ENCODE measurements at regions not wholly inside any gene's neighbourhood (a gene's known extent, or its start where the extent isn't known, plus 50 kb on each side); places are given as distances from the start of the nearest gene placed in this dataset.
"Not testable (repeated sequence)": the region's sequence is repeated elsewhere in the genome, so short reads cannot be mapped to it uniquely, and the experiment has no call there.

- not testable (repeated sequence) for DNase-seq
Observed at GRCh38 chr5:34096033-34096432, 53.0 kb upstream of the C1QTNF3 start.

- not testable (repeated sequence) for DNase-seq
Observed at GRCh38 chr5:34099891-34100290, 56.9 kb upstream of the C1QTNF3 start.

GRCh38 chr5:34101567-34101966 lies 58.6 kb upstream of the C1QTNF3 start:
- not testable (repeated sequence) for DNase-seq

- not testable (repeated sequence) for DNase-seq
Observed at GRCh38 chr5:34108897-34109296, 65.9 kb upstream of the C1QTNF3 start.

- DNase-seq, result not testable (repeated sequence)
Observed at GRCh38 chr5:34124280-34124679, 81.3 kb upstream of the C1QTNF3 start.

- DNase-seq, result not testable (repeated sequence)
Observed at GRCh38 chr5:34125354-34125753, 82.3 kb upstream of the C1QTNF3 start.

- not testable (repeated sequence) for DNase-seq
Observed at GRCh38 chr5:34126741-34127140, 83.7 kb upstream of the C1QTNF3 start.

GRCh38 chr5:34127818-34128217 lies 84.8 kb upstream of the C1QTNF3 start:
- DNase-seq, result not testable (repeated sequence)

- not testable (repeated sequence) for DNase-seq
Observed at GRCh38 chr5:34128890-34129289, 85.9 kb upstream of the C1QTNF3 start.

GRCh38 chr5:34154988-34155387 lies 112.0 kb upstream of the C1QTNF3 start:
- DNase-seq, result not testable (repeated sequence)

- DNase-seq, result not testable (repeated sequence)
Observed at GRCh38 chr5:34156703-34157414, 113.8 kb upstream of the C1QTNF3 start.

- DNase-seq, result not testable (repeated sequence)
Observed at GRCh38 chr5:34160904-34161303, 117.9 kb upstream of the C1QTNF3 start.

- DNase-seq, result not testable (repeated sequence)
Observed at GRCh38 chr5:34171398-34171797, 128.4 kb upstream of the C1QTNF3 start.

GRCh38 chr5:34179453-34180190 lies 136.6 kb upstream of the C1QTNF3 start:
- not testable (repeated sequence) for DNase-seq

- not testable (repeated sequence) for DNase-seq
Observed at GRCh38 chr5:34180225-34180624, 137.2 kb upstream of the C1QTNF3 start.

GRCh38 chr5:34180940-34181614 lies 138.1 kb upstream of the C1QTNF3 start:
- DNase-seq, result not testable (repeated sequence)

- not testable (repeated sequence) for DNase-seq
Observed at GRCh38 chr5:34185005-34185404, 142.0 kb upstream of the C1QTNF3 start.

- DNase-seq, result not testable (repeated sequence)
Observed at GRCh38 chr5:34185572-34185971, 142.6 kb upstream of the C1QTNF3 start.

GRCh38 chr5:34186108-34186507 lies 143.1 kb upstream of the C1QTNF3 start:
- not testable (repeated sequence) for DNase-seq

- DNase-seq, result not testable (repeated sequence)
Observed at GRCh38 chr5:34186865-34187264, 143.9 kb upstream of the C1QTNF3 start.

- not testable (repeated sequence) for DNase-seq
Observed at GRCh38 chr5:34187441-34187840, 144.4 kb upstream of the C1QTNF3 start.

GRCh38 chr5:34188001-34188822 lies 145.2 kb upstream of the C1QTNF3 start:
- peak in 1 of 2 experiments; percentile 63 for DNase-seq

Data from activated T-cell treated with anti-CD3 and anti-CD28 coated beads, Interleukin-2, amount 50 U/mL, for 48 hours (primary cell).